ENCODE measurements at regions not wholly inside any gene's neighbourhood (a gene's known extent, or its start where the extent isn't known, plus 50 kb on each side); places are given as distances from the start of the nearest gene placed in this dataset.

GRCh38 chr3:13266005-13266404, 154.1 kb downstream of the NUP210 start:
- no peak overlapping the region for H3K4me3 ChIP-seq (ENCODE audit: insufficient read depth, low read depth, low read length)

More at GRCh38 chr3:13266005-13266404, 154.1 kb downstream of the NUP210 start:
- no peak for ATAC-seq (ENCODE audit: low read depth)
- no peak overlapping the region for H4K91ac ChIP-seq (ENCODE audit: insufficient read depth, low read depth, low read length)
- peaks cover 6% of the 10 kb centered on the region; the same call in 1 of the 2 replicates for H3K27me3 ChIP-seq (ENCODE audit: control insufficient read depth, insufficient read depth, low read length)
- H3K23ac ChIP-seq (ENCODE audit: low read depth, low read length) = no peak overlapping the region
- H3K56ac ChIP-seq (ENCODE audit: extremely low read depth, insufficient read depth, low read length) = no peak overlapping the region
- H2BK15ac ChIP-seq (ENCODE audit: low read depth, low read length) = no peak overlapping the region
- H2AFZ ChIP-seq (replicated peaks; ENCODE audit: low read length, poor library complexity) = no peak overlapping the region
- H3K9ac ChIP-seq (ENCODE audit: low read depth, low read length) = no peak overlapping the region
- H2AK9ac ChIP-seq (replicated peaks; ENCODE audit: low read depth, low read length, poor library complexity) = no peak overlapping the region
- H3K36me3 ChIP-seq (ENCODE audit: control insufficient read depth, insufficient read depth, low read length) = no peaks in the 10 kb centered on the region
- dilution Hi-C loops (cut with HindIII; ENCODE audit: low sequenced_read_pairs, unreplicated experiment) = no loop called here
- H2BK120ac ChIP-seq (ENCODE audit: low read depth, low read length) = no peak overlapping the region
- no peak overlapping the region for H3K4ac ChIP-seq (ENCODE audit: low read depth, low read length)
- H3K27ac ChIP-seq (ENCODE audit: insufficient read depth, low read length) = no peak overlapping the region
- no TSS peak for BruUV-seq (replicated peaks)
- no peaks in the 10 kb centered on the region for H3K9me1 ChIP-seq (ENCODE audit: insufficient read depth, low read length)
- H2BK20ac ChIP-seq (ENCODE audit: low read depth, low read length) = no peak overlapping the region
- no peak overlapping the region for H4K8ac ChIP-seq (ENCODE audit: low read depth in 2 of 2, low read length in 2 of 2)
- in situ Hi-C loops (cut with MboI; ENCODE audit: low sequenced_read_pairs) = no loop called here
- WGBS, 2 experiments (ENCODE audit: extremely low coverage in 2 of 2, insufficient read length in 1 of 2) = 59% methylated on average over 4 of the region's 8 CpGs; no CpG with 5 or more reads in 1 of the 2 experiments
- no peak for DNase-seq
- H2AK5ac ChIP-seq (ENCODE audit: low read depth, low read length) = no peak overlapping the region
- H4K20me1 ChIP-seq (ENCODE audit: insufficient read depth, low read length) = no peaks in the 10 kb centered on the region
- no peak overlapping the region for H3K18ac ChIP-seq (ENCODE audit: low read depth, low read length)
- TF ChIP-seq CTCF (conservative IDR thresholded peaks at IDR 0.05; ENCODE audit: low read depth, low read length) (no peak), RFX5 (IDR thresholded peaks at IDR 0.05; ENCODE audit: low read depth, low read length) (no peak), BHLHE40 (IDR thresholded peaks at IDR 0.05; ENCODE audit: low read depth, low read length) (no peak), USF2 (IDR thresholded peaks at IDR 0.05; ENCODE audit: low read depth, low read length) (no peak), MXI1 (IDR thresholded peaks at IDR 0.05; ENCODE audit: borderline replicate concordance, low read depth, low read length) (no peak), MAZ (IDR thresholded peaks at IDR 0.05; ENCODE audit: borderline replicate concordance, low read depth, low read length) (no peak), CHD1 (IDR thresholded peaks at IDR 0.05; ENCODE audit: low read depth, low read length) (no peak), FOS (IDR thresholded peaks at IDR 0.05; ENCODE audit: low read depth, low read length) (no peak), CEBPB (IDR thresholded peaks at IDR 0.05; ENCODE audit: low read depth, low read length) (no peak), RCOR1 (IDR thresholded peaks at IDR 0.05; ENCODE audit: insufficient replicate concordance, low read length) (no peak), SMC3 (IDR thresholded peaks at IDR 0.05; ENCODE audit: low read depth, low read length) (no peak), RAD21 (IDR thresholded peaks at IDR 0.05; ENCODE audit: low read length) (no peak), NFE2L2 (IDR thresholded peaks at IDR 0.05; ENCODE audit: low read depth, low read length) (no peak), MAFK (IDR thresholded peaks at IDR 0.05; ENCODE audit: low read depth, low read length) (no peak), POLR2A (IDR thresholded peaks at IDR 0.05; ENCODE audit: low read depth, low read length) (no peak)
- TF ChIP-seq, protein P1, sequence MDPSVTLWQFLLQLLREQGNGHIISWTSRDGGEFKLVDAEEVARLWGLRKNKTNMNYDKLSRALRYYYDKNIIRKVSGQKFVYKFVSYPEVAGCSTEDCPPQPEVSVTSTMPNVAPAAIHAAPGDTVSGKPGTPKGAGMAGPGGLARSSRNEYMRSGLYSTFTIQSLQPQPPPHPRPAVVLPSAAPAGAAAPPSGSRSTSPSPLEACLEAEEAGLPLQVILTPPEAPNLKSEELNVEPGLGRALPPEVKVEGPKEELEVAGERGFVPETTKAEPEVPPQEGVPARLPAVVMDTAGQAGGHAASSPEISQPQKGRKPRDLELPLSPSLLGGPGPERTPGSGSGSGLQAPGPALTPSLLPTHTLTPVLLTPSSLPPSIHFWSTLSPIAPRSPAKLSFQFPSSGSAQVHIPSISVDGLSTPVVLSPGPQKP (IDR thresholded peaks at IDR 0.05; ENCODE audit: borderline replicate concordance, low read depth, low read length) = no peak
- H4K5ac ChIP-seq (ENCODE audit: low read depth, low read length) = no peak overlapping the region
- ChIA-PET POLR2A (ENCODE audit: unreplicated experiment) (no interaction called here), CTCF (interaction anchor here (0.6 kb wide), 1 partner anchor 16 kb away, joined by 4 read pairs; no protein-coding TSS in a partner anchor)
- intact Hi-C loops (cut with micrococcal nuclease) = no loop called here
- no peaks in the 10 kb centered on the region for H3K4me1 ChIP-seq (ENCODE audit: control insufficient read depth, insufficient read depth, low read length)
- H3K9me3 ChIP-seq (ENCODE audit: control insufficient read depth, insufficient read depth, low read length) = 0 out of 2 replicates have a peak, but pooled peaks cover 2% of the 10 kb centered on the region
- no peaks in the 10 kb centered on the region for H3K79me1 ChIP-seq (ENCODE audit: low read depth in 1 of 2, low read length in 2 of 2)
- no peak overlapping the region for H3K14ac ChIP-seq (replicated peaks; ENCODE audit: low read depth, low read length)
- no peak overlapping the region for H2BK5ac ChIP-seq (ENCODE audit: low read depth, low read length, poor library complexity, severe bottlenecking)
- H3K4me2 ChIP-seq (ENCODE audit: low read depth, low read length) = no peak overlapping the region
